ENCODE measurements at regions not wholly inside any gene's neighbourhood (a gene's known extent, or its start where the extent isn't known, plus 50 kb on each side); places are given as distances from the start of the nearest gene placed in this dataset.

GRCh38 chr1:101290922-101291561 is 54.2 kb downstream of the S1PR1 start:
- DNase-seq (ENCODE audit: low spot score), result peak; percentile 26

GRCh38 chr1:101291562-101292380 is 55.0 kb downstream of the S1PR1 start:
- DNase-seq (ENCODE audit: low spot score), result peak; percentile 78

- no peak for DNase-seq (ENCODE audit: low spot score)
Observed at GRCh38 chr1:101293461-101294051, 56.7 kb downstream of the S1PR1 start.

- no peak for DNase-seq (ENCODE audit: low spot score)
Observed at GRCh38 chr1:101295209-101295608, 58.4 kb downstream of the S1PR1 start.

GRCh38 chr1:101298663-101299062 is 61.8 kb downstream of the S1PR1 start:
- DNase-seq (ENCODE audit: low spot score), result no peak

GRCh38 chr1:101299141-101299540 is 62.3 kb downstream of the S1PR1 start:
- DNase-seq (ENCODE audit: low spot score), result no peak

- no peak for DNase-seq (ENCODE audit: low spot score)
Observed at GRCh38 chr1:101299710-101300109, 62.9 kb downstream of the S1PR1 start.

- DNase-seq (ENCODE audit: low spot score), result no peak
Observed at GRCh38 chr1:101300916-101301315, 64.1 kb downstream of the S1PR1 start.

GRCh38 chr1:101301446-101302057 is 64.7 kb downstream of the S1PR1 start:
- DNase-seq (ENCODE audit: low spot score), result no peak

GRCh38 chr1:101302831-101303511 is 66.2 kb downstream of the S1PR1 start:
- DNase-seq (ENCODE audit: low spot score), result peak; percentile 51

- DNase-seq (ENCODE audit: low spot score), result no peak
Observed at GRCh38 chr1:101307985-101308689, 71.3 kb downstream of the S1PR1 start.

- no peak for DNase-seq (ENCODE audit: low spot score)
Observed at GRCh38 chr1:101308935-101309333, 72.1 kb downstream of the S1PR1 start.

GRCh38 chr1:101309334-101310311 is 72.8 kb downstream of the S1PR1 start:
- DNase-seq (ENCODE audit: low spot score), result peak; percentile 83

GRCh38 chr1:101310506-101310905 is 73.7 kb downstream of the S1PR1 start:
- DNase-seq (ENCODE audit: low spot score), result no peak

GRCh38 chr1:101311146-101311920 is 74.5 kb downstream of the S1PR1 start:
- no peak for DNase-seq (ENCODE audit: low spot score)

GRCh38 chr1:101312147-101312546 is 75.3 kb downstream of the S1PR1 start:
- DNase-seq (ENCODE audit: low spot score), result no peak

- DNase-seq (ENCODE audit: low spot score), result no peak
Observed at GRCh38 chr1:101313356-101313755, 76.5 kb downstream of the S1PR1 start.

- peak; percentile 47 for DNase-seq (ENCODE audit: low spot score)
Observed at GRCh38 chr1:101314244-101314643, 77.4 kb downstream of the S1PR1 start.

GRCh38 chr1:101316256-101316655 is 79.4 kb downstream of the S1PR1 start:
- DNase-seq (ENCODE audit: low spot score), result no peak
